Caco-2 (cell line): ENCODE measurements at regions not wholly inside any gene's neighbourhood (a gene's known extent, or its start where the extent isn't known, plus 50 kb on each side); places are given as distances from the start of the nearest gene placed in this dataset.

ENCODE experiments used
- BruUV-seq: library from RNA; stranded (reverse); fragments of 400-500 nt; replicated peaks from 2 replicates; lab custom pipeline; 2021; lab: Mats Ljungman, UMichigan
- CTCF ChIA-PET: fragments of 300-600 bp; sonication (Branson Sonifier 250); formaldehyde crosslinking; loops from one replicate; lab custom pipeline; 2022; ENCODE audit warnings: antibody characterized with exemption; lab: Charles Lee
- POLR2A ChIA-PET: fragments of 300-600 bp; sonication (Branson Sonifier 250); formaldehyde crosslinking; loops from one replicate; lab custom pipeline; 2022; ENCODE audit warnings: antibody characterized with exemption; lab: Charles Lee
- DNase-seq, 2 experiments: peaks; one replicate each; pipeline versions ENCODE4 v3.0.0 to v3.0.0-alpha.2; 2020 to 2022
- H3K27me3 ChIP-seq: replicated peaks from 2 replicates; pipeline ENCODE4 v1.6.0; 2011; ENCODE audit warnings: low read length; ENCODE audit not compliant: control insufficient read depth, insufficient read depth
- H3K36me3 ChIP-seq: 2 replicates; pipeline ENCODE4 v1.5.1; 2011; ENCODE audit warnings: low read length; ENCODE audit not compliant: control insufficient read depth, insufficient read depth
- H3K4me1 ChIP-seq: fragments of 250-450 bp; sonication (Bioruptor Pico); 2 replicates; pipeline ENCODE4 v1.5.1; 2020; ENCODE audit warnings: mild to moderate bottlenecking
- H3K4me3 ChIP-seq: 2 replicates; pipeline ENCODE4 v1.5.1; 2011; ENCODE audit warnings: low read depth, mild to moderate bottlenecking, control low read depth, low read length
- H3K9me3 ChIP-seq: fragments of 250-450 bp; sonication (Bioruptor Pico); 2 replicates; pipeline ENCODE4 v1.5.1; 2020; ENCODE audit warnings: mild to moderate bottlenecking, moderate library complexity
- H3K27ac Mint-ChIP-seq: one replicate; pipeline ENCODE4 v1.8.0; 2022; ENCODE audit warnings: mixed read lengths; ENCODE audit not compliant: unreplicated experiment
- H3K27me3 Mint-ChIP-seq: one replicate; pipeline ENCODE4 v1.8.0; 2022; ENCODE audit warnings: mixed read lengths; ENCODE audit not compliant: insufficient read depth, unreplicated experiment
- H3K36me3 Mint-ChIP-seq: one replicate; pipeline ENCODE4 v1.8.0; 2022; ENCODE audit warnings: mild to moderate bottlenecking, mixed read lengths; ENCODE audit not compliant: insufficient read depth, unreplicated experiment
- H3K4me1 Mint-ChIP-seq: one replicate; pipeline ENCODE4 v1.8.0; 2022; ENCODE audit warnings: low read depth, mixed read lengths; ENCODE audit not compliant: unreplicated experiment
- H3K4me3 Mint-ChIP-seq: one replicate; pipeline ENCODE4 v1.8.0; 2022; ENCODE audit warnings: mild to moderate bottlenecking, moderate library complexity, mixed read lengths; ENCODE audit not compliant: unreplicated experiment
- H3K9me3 Mint-ChIP-seq: one replicate; pipeline ENCODE4 v1.8.0; 2022; ENCODE audit warnings: mixed read lengths; ENCODE audit not compliant: unreplicated experiment
- CTCF ChIP-seq, 2 experiments: fragments of 200-600 bp in 1 of 2; IDR thresholded peaks; 1 replicate in 1 of 2; 2 replicates in 1 of 2; pipeline versions ENCODE4 v1.5.1 to v1.8.0; 2011 to 2022; ENCODE audit warnings: antibody characterized with exemption in 1 of 2, control low read depth in 1 of 2, inconsistent platforms in 1 of 2, low read depth in 1 of 2, low read length in 1 of 2, mild to moderate bottlenecking in 1 of 2, moderate library complexity in 1 of 2; ENCODE audit not compliant: insufficient read depth in 1 of 2, severe bottlenecking in 1 of 2, unreplicated experiment in 1 of 2
- intact Hi-C: fragments of 100-400 bp; cut with micrococcal nuclease; formaldehyde crosslinking; loops from one replicate; pipeline ENCODE4 v1.10.0; 2022; ENCODE audit not compliant: unreplicated experiment

- POLR2A ChIA-PET: no interaction called here
- no peak overlapping the region for H3K4me3 ChIP-seq
- Mint-ChIP-seq H3K4me1 (no peaks in the 10 kb centered on the region), H3K27ac (no peak overlapping the region), H3K9me3 (no peaks in the 10 kb centered on the region), H3K4me3 (no peak overlapping the region), H3K36me3 (no peaks in the 10 kb centered on the region), H3K27me3 (no peaks in the 10 kb centered on the region)
- intact Hi-C loops: no loop called here
- H3K27me3 ChIP-seq: no peaks in the 10 kb centered on the region
- no peaks in the 10 kb centered on the region for H3K4me1 ChIP-seq
- DNase-seq: no peak
- H3K36me3 ChIP-seq: no peaks in the 10 kb centered on the region
- BruUV-seq: no TSS peak
- TF ChIP-seq CTCF (IDR thresholded peaks at IDR 0.05; ENCODE audit: insufficient read depth in 1 of 2, low read depth in 1 of 2, low read length in 1 of 2, severe bottlenecking in 1 of 2, unreplicated experiment in 1 of 2): no peak
- CTCF ChIA-PET: no interaction called here
- no peaks in the 10 kb centered on the region for H3K9me3 ChIP-seq
These were observed 1848.9 kb downstream of the EFNA5 start for GRCh38 chr5:105821800-105822199.

GRCh38 chr5:105817914-105818313 is 1852.8 kb downstream of the EFNA5 start:
- no peaks in the 10 kb centered on the region for H3K36me3 Mint-ChIP-seq
- Histone ChIP-seq H3K9me3 (no peaks in the 10 kb centered on the region), H3K27me3 (no peaks in the 10 kb centered on the region), H3K36me3 (no peaks in the 10 kb centered on the region), H3K4me3 (no peak overlapping the region), H3K4me1 (no peaks in the 10 kb centered on the region)
- no peak for TF ChIP-seq CTCF (IDR thresholded peaks at IDR 0.05; ENCODE audit: insufficient read depth in 1 of 2, low read depth in 1 of 2, low read length in 1 of 2, severe bottlenecking in 1 of 2, unreplicated experiment in 1 of 2)
- intact Hi-C loops: no loop called here
- H3K27me3 Mint-ChIP-seq: no peaks in the 10 kb centered on the region
- no peaks in the 10 kb centered on the region for H3K4me1 Mint-ChIP-seq
- ChIA-PET CTCF (no interaction called here), POLR2A (no interaction called here)
- BruUV-seq: no TSS peak
- H3K27ac Mint-ChIP-seq: no peak overlapping the region
- no peaks in the 10 kb centered on the region for H3K9me3 Mint-ChIP-seq
- DNase-seq: no peak
- no peak overlapping the region for H3K4me3 Mint-ChIP-seq

GRCh38 chr5:105817416-105817815 is 1853.3 kb downstream of the EFNA5 start:
- DNase-seq: no peak
- Mint-ChIP-seq H3K36me3 (no peaks in the 10 kb centered on the region), H3K27me3 (no peaks in the 10 kb centered on the region), H3K4me3 (no peak overlapping the region), H3K4me1 (no peaks in the 10 kb centered on the region), H3K9me3 (no peaks in the 10 kb centered on the region), H3K27ac (no peak overlapping the region)
- no peak for TF ChIP-seq CTCF (IDR thresholded peaks at IDR 0.05; ENCODE audit: insufficient read depth in 1 of 2, low read depth in 1 of 2, low read length in 1 of 2, severe bottlenecking in 1 of 2, unreplicated experiment in 1 of 2)
- Histone ChIP-seq H3K36me3 (no peaks in the 10 kb centered on the region), H3K4me3 (no peak overlapping the region), H3K4me1 (no peaks in the 10 kb centered on the region), H3K27me3 (no peaks in the 10 kb centered on the region), H3K9me3 (no peaks in the 10 kb centered on the region)
- CTCF ChIA-PET: no interaction called here
- POLR2A ChIA-PET: no interaction called here
- intact Hi-C loops: no loop called here
- BruUV-seq: no TSS peak
